ENCODE measurements at regions not wholly inside any gene's neighbourhood (a gene's known extent, or its start where the extent isn't known, plus 50 kb on each side); places are given as distances from the start of the nearest gene placed in this dataset.

- no peak for TF ChIP-seq ZNF274 (IDR thresholded peaks at IDR 0.05; ENCODE audit: borderline replicate concordance, extremely low read depth, low read length)
- TF ChIP-seq YY1 (IDR thresholded peaks at IDR 0.05; ENCODE audit: low read depth, low read length) = no peak
- TF ChIP-seq RNF2 (IDR thresholded peaks at IDR 0.05; ENCODE audit: borderline replicate concordance, low read depth, low read length, missing control alignments, poor library complexity, severe bottlenecking) = no peak
- TF ChIP-seq SIN3A (conservative IDR thresholded peaks at IDR 0.05 in 1 of 2, IDR thresholded peaks at IDR 0.05 in 1 of 2; ENCODE audit: low read depth in 1 of 2, low read length in 2 of 2) = no peak
- TF ChIP-seq, protein P1, sequence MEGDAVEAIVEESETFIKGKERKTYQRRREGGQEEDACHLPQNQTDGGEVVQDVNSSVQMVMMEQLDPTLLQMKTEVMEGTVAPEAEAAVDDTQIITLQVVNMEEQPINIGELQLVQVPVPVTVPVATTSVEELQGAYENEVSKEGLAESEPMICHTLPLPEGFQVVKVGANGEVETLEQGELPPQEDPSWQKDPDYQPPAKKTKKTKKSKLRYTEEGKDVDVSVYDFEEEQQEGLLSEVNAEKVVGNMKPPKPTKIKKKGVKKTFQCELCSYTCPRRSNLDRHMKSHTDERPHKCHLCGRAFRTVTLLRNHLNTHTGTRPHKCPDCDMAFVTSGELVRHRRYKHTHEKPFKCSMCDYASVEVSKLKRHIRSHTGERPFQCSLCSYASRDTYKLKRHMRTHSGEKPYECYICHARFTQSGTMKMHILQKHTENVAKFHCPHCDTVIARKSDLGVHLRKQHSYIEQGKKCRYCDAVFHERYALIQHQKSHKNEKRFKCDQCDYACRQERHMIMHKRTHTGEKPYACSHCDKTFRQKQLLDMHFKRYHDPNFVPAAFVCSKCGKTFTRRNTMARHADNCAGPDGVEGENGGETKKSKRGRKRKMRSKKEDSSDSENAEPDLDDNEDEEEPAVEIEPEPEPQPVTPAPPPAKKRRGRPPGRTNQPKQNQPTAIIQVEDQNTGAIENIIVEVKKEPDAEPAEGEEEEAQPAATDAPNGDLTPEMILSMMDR (IDR thresholded peaks at IDR 0.05; ENCODE audit: control extremely low read depth in 1 of 3, insufficient read depth in 1 of 3, low read depth in 1 of 3, low read length in 3 of 3) = no peak
- no peak for TF ChIP-seq GABPA (IDR thresholded peaks at IDR 0.05; ENCODE audit: borderline replicate concordance, insufficient read depth, low read length)
- no peak for TF ChIP-seq CHD7 (IDR thresholded peaks at IDR 0.05; ENCODE audit: insufficient replicate concordance, low read length)
- no peak for TF ChIP-seq EP300 (IDR thresholded peaks at IDR 0.05; ENCODE audit: borderline replicate concordance in 1 of 2, low read depth in 2 of 2, low read length in 2 of 2)
- TF ChIP-seq EGR1 (IDR thresholded peaks at IDR 0.05; ENCODE audit: borderline replicate concordance, low read depth, low read length) = no peak
- TF ChIP-seq, protein P2, sequence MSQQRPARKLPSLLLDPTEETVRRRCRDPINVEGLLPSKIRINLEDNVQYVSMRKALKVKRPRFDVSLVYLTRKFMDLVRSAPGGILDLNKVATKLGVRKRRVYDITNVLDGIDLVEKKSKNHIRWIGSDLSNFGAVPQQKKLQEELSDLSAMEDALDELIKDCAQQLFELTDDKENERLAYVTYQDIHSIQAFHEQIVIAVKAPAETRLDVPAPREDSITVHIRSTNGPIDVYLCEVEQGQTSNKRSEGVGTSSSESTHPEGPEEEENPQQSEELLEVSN (IDR thresholded peaks at IDR 0.05) = no peak
- TF ChIP-seq GTF2F1 (IDR thresholded peaks at IDR 0.05; ENCODE audit: borderline replicate concordance, low read depth, low read length) = no peak
- no peak for TF ChIP-seq EZH2 (IDR thresholded peaks at IDR 0.05; ENCODE audit: low read depth, low read length, severe bottlenecking)
These were observed 175.0 kb upstream of the UGT8 start for GRCh38 chr4:114423582-114423981.

Data from H1 (cell line).